AG20443 (cell line): ENCODE measurements at regions not wholly inside any gene's neighbourhood (a gene's known extent, or its start where the extent isn't known, plus 50 kb on each side); places are given as distances from the start of the nearest gene placed in this dataset.
"Not testable (repeated sequence)": the region's sequence is repeated elsewhere in the genome, so short reads cannot be mapped to it uniquely, and the experiment has no call there.

Experiments
- DNase-seq: peaks from one replicate; pipeline ENCODE4 v3.0.0; 2012; ENCODE audit warnings: low spot score, mixed read lengths

GRCh38 chr6:137709424-137710236 lies 157.4 kb upstream of the TNFAIP3 start:
- peak; percentile 31 for DNase-seq

GRCh38 chr6:137711972-137712371 lies 155.1 kb upstream of the TNFAIP3 start:
- no peak for DNase-seq

GRCh38 chr6:137712587-137712986 lies 154.5 kb upstream of the TNFAIP3 start:
- DNase-seq, result no peak

- no peak for DNase-seq
Observed at GRCh38 chr6:137715589-137716045, 151.4 kb upstream of the TNFAIP3 start.

- no peak for DNase-seq
Observed at GRCh38 chr6:137717074-137718073, 149.7 kb upstream of the TNFAIP3 start.

- not testable (repeated sequence) for DNase-seq
Observed at GRCh38 chr6:137718903-137719302, 148.2 kb upstream of the TNFAIP3 start.

GRCh38 chr6:137722749-137723272 lies 144.2 kb upstream of the TNFAIP3 start:
- DNase-seq, result no peak

- no peak for DNase-seq
Observed at GRCh38 chr6:137723273-137724017, 143.6 kb upstream of the TNFAIP3 start.

GRCh38 chr6:137724018-137724403 lies 143.0 kb upstream of the TNFAIP3 start:
- DNase-seq, result no peak

GRCh38 chr6:137724495-137725211 lies 142.4 kb upstream of the TNFAIP3 start:
- DNase-seq, result no peak

GRCh38 chr6:137725949-137726348 lies 141.1 kb upstream of the TNFAIP3 start:
- no peak for DNase-seq

- no peak for DNase-seq
Observed at GRCh38 chr6:137726582-137726981, 140.5 kb upstream of the TNFAIP3 start.

GRCh38 chr6:137727216-137727765 lies 139.8 kb upstream of the TNFAIP3 start:
- no peak for DNase-seq

- peak; percentile 89 for DNase-seq
Observed at GRCh38 chr6:137728386-137729349, 138.4 kb upstream of the TNFAIP3 start.

- DNase-seq, result peak; percentile 52
Observed at GRCh38 chr6:137729866-137730629, 137.0 kb upstream of the TNFAIP3 start.

GRCh38 chr6:137731600-137731959 lies 135.5 kb upstream of the TNFAIP3 start:
- no peak for DNase-seq

- peak; percentile 52 for DNase-seq
Observed at GRCh38 chr6:137731960-137732616, 135.0 kb upstream of the TNFAIP3 start.

GRCh38 chr6:137733372-137733771 lies 133.7 kb upstream of the TNFAIP3 start:
- no peak for DNase-seq
